WTC11 (cell line): ENCODE measurements at regions not wholly inside any gene's neighbourhood (a gene's known extent, or its start where the extent isn't known, plus 50 kb on each side); places are given as distances from the start of the nearest gene placed in this dataset.

Experiments
- ATAC-seq: fragments of 200-7000 bp; cut with Tn5 transposase; 2 replicates; pipeline ENCODE4 v1.10.0; 2021; ENCODE audit warnings: mild to moderate bottlenecking, moderate library complexity
- CTCF ChIA-PET: fragments of 300-600 bp; sonication (Branson Sonifier 250); formaldehyde crosslinking; loops from one replicate; lab custom pipeline; 2021; ENCODE audit warnings: antibody characterized with exemption; lab: Charles Lee
- POLR2A ChIA-PET: fragments of 350-600 bp; sonication (Branson Sonifier 250); formaldehyde crosslinking; loops from one replicate; lab custom pipeline; 2021; ENCODE audit warnings: antibody characterized with exemption; lab: Charles Lee
- DNase-seq: peaks from one replicate; pipeline ENCODE4 v3.0.0; 2021; ENCODE audit warnings: low spot score
- H3K27ac Mint-ChIP-seq: 2 replicates; pipeline ENCODE4 v1.8.0; 2021; ENCODE audit warnings: mixed read lengths
- H3K27me3 Mint-ChIP-seq: 2 replicates; pipeline ENCODE4 v1.8.0; 2021; ENCODE audit warnings: low read depth, mild to moderate bottlenecking, moderate library complexity, mixed read lengths
- H3K36me3 Mint-ChIP-seq: 2 replicates; pipeline ENCODE4 v1.8.0; 2021; ENCODE audit warnings: mixed read lengths
- H3K4me1 Mint-ChIP-seq: 2 replicates; pipeline ENCODE4 v1.8.0; 2022; ENCODE audit warnings: mixed read lengths
- H3K4me3 Mint-ChIP-seq: 2 replicates; pipeline ENCODE4 v1.8.0; 2021; ENCODE audit warnings: mild to moderate bottlenecking, moderate library complexity, mixed read lengths
- H3K9me3 Mint-ChIP-seq: 2 replicates; pipeline ENCODE4 v1.8.0; 2021; ENCODE audit warnings: mixed read lengths
- CDX4 ChIP-seq: fragments of 250-450 bp; sonication (Bioruptor Pico); IDR thresholded peaks from 2 replicates; pipeline ENCODE4 v1.9.0; 2021; ENCODE audit warnings: moderate library complexity, mild to moderate bottlenecking, inconsistent platforms, borderline replicate concordance
- CREB1 ChIP-seq: sonication (generic); formaldehyde crosslinking; IDR thresholded peaks from 2 replicates; pipeline ENCODE4 v1.8.0; 2023; ENCODE audit warnings: mild to moderate bottlenecking, missing genetic modification reagents
- CREM ChIP-seq: sonication (generic); formaldehyde crosslinking; IDR thresholded peaks from 2 replicates; pipeline ENCODE4 v1.8.1; 2022; ENCODE audit warnings: mild to moderate bottlenecking, missing genetic modification reagents, moderate library complexity
- CTCF ChIP-seq: fragments of 200-600 bp; IDR thresholded peaks from 2 replicates; pipeline ENCODE4 v1.8.0; 2022; ENCODE audit warnings: antibody characterized with exemption
- ELF4 ChIP-seq: sonication (generic); formaldehyde crosslinking; IDR thresholded peaks from 2 replicates; pipeline ENCODE4 v1.8.1; 2022; ENCODE audit warnings: low read depth, mild to moderate bottlenecking, moderate library complexity, missing genetic modification reagents
- EMX1 ChIP-seq: fragments of 250-450 bp; sonication (Bioruptor Pico); IDR thresholded peaks from 2 replicates; pipeline ENCODE4 v1.8.0; 2021; ENCODE audit warnings: mild to moderate bottlenecking
- ESRRA ChIP-seq: sonication (generic); formaldehyde crosslinking; IDR thresholded peaks from 2 replicates; pipeline ENCODE4 v1.8.1; 2022; ENCODE audit warnings: mild to moderate bottlenecking, missing genetic modification reagents, borderline replicate concordance
- GRHL2 ChIP-seq: fragments of 250-450 bp; sonication (Bioruptor Pico); IDR thresholded peaks from 2 replicates; pipeline ENCODE4 v1.8.0; 2022; ENCODE audit warnings: mild to moderate bottlenecking, moderate library complexity; ENCODE audit not compliant: insufficient replicate concordance, severe bottlenecking
- GTF2I ChIP-seq: fragments of 250-450 bp; sonication (Bioruptor Pico); conservative IDR thresholded peaks from 2 replicates; pipeline ENCODE4 v1.4.0; 2021; ENCODE audit warnings: mild to moderate bottlenecking
- JAZF1 ChIP-seq: fragments of 250-450 bp; sonication (Bioruptor Pico); IDR thresholded peaks from 2 replicates; pipeline ENCODE4 v1.9.0; 2021; ENCODE audit warnings: moderate library complexity, mild to moderate bottlenecking, inconsistent platforms
- MXD4 ChIP-seq: fragments of 250-450 bp; sonication (Bioruptor Pico); IDR thresholded peaks from 2 replicates; pipeline ENCODE4 v1.8.0; 2021; ENCODE audit warnings: mild to moderate bottlenecking, moderate library complexity, borderline replicate concordance
- NFATC4 ChIP-seq: fragments of 250-450 bp; sonication (Bioruptor Pico); IDR thresholded peaks from 2 replicates; pipeline ENCODE4 v1.9.0; 2021; ENCODE audit warnings: mild to moderate bottlenecking
- NR2C2 ChIP-seq: sonication (generic); formaldehyde crosslinking; IDR thresholded peaks from 2 replicates; pipeline ENCODE4 v1.8.0; 2022; ENCODE audit warnings: mild to moderate bottlenecking, missing genetic modification reagents
- PRDM15 ChIP-seq: sonication (generic); formaldehyde crosslinking; IDR thresholded peaks from 2 replicates; pipeline ENCODE4 v1.8.0; 2022; ENCODE audit warnings: missing genetic modification reagents
- TCF7 ChIP-seq: sonication (generic); formaldehyde crosslinking; IDR thresholded peaks from 2 replicates; pipeline ENCODE4 v1.8.0; 2022; ENCODE audit warnings: mild to moderate bottlenecking, low read depth, missing genetic modification reagents, moderate library complexity
- ZBTB43 ChIP-seq: sonication (generic); formaldehyde crosslinking; IDR thresholded peaks from 2 replicates; pipeline ENCODE4 v1.8.1; 2023; ENCODE audit warnings: mild to moderate bottlenecking, missing genetic modification reagents
- ZNF416 ChIP-seq: fragments of 250-450 bp; sonication (Bioruptor Pico); IDR thresholded peaks from 2 replicates; pipeline ENCODE4 v1.9.0; 2021; ENCODE audit warnings: mild to moderate bottlenecking, inconsistent platforms
- ZNF423 ChIP-seq: fragments of 250-450 bp; sonication (Bioruptor Pico); IDR thresholded peaks from 2 replicates; pipeline ENCODE4 v2.1.2; 2022; ENCODE audit warnings: mild to moderate bottlenecking, moderate library complexity
- TF ChIP-seq, protein P1 (sequence below): sonication (generic); formaldehyde crosslinking; IDR thresholded peaks from 2 replicates; pipeline ENCODE4 v1.8.1; 2022; ENCODE audit warnings: missing genetic modification reagents, borderline replicate concordance
- TF ChIP-seq, protein P2 (sequence below): sonication (generic); formaldehyde crosslinking; IDR thresholded peaks from 2 replicates; pipeline ENCODE4 v1.8.1; 2023; ENCODE audit warnings: mild to moderate bottlenecking, missing genetic modification reagents

GRCh38 chr22:26905076-26905475 lies 247.7 kb downstream of the MIAT start:
- no peak for ATAC-seq
- Mint-ChIP-seq H3K27me3 (peaks cover 30% of the 10 kb centered on the region), H3K27ac (no peak overlapping the region), H3K36me3 (no peaks in the 10 kb centered on the region), H3K9me3 (no peaks in the 10 kb centered on the region)
- ChIA-PET POLR2A (no interaction called here), CTCF (interaction anchor here (1.3 kb wide), 1 partner anchor 9 kb away, joined by 3 read pairs; no protein-coding TSS in a partner anchor)
- TF ChIP-seq, protein P1, sequence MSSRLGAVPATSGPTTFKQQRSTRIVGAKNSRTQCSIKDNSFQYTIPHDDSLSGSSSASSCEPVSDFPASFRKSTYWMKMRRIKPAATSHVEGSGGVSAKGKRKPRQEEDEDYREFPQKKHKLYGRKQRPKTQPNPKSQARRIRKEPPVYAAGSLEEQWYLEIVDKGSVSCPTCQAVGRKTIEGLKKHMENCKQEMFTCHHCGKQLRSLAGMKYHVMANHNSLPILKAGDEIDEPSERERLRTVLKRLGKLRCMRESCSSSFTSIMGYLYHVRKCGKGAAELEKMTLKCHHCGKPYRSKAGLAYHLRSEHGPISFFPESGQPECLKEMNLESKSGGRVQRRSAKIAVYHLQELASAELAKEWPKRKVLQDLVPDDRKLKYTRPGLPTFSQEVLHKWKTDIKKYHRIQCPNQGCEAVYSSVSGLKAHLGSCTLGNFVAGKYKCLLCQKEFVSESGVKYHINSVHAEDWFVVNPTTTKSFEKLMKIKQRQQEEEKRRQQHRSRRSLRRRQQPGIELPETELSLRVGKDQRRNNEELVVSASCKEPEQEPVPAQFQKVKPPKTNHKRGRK (CRISPR knock-in tag) = peak; percentile 86; the same call in 1 of the 2 replicates
- no peak for TF ChIP-seq ZNF416 (CRISPR knock-in tag)
- TF ChIP-seq, all 79 proteins: peak for 1
- no peak for DNase-seq
- Mint-ChIP-seq H3K4me1 (peaks cover 53% of the 10 kb centered on the region), H3K4me3 (peak overlapping the region; percentile 9; the same call in 1 of the 2 replicates)

GRCh38 chr22:26905640-26906039 lies 248.3 kb downstream of the MIAT start:
- TF ChIP-seq CREM (no peak), CTCF (no peak), GTF2I (CRISPR knock-in tag) (no peak), NR2C2 (CRISPR knock-in tag) (no peak), CREB1 (CRISPR knock-in tag) (no peak)
- no peak for DNase-seq
- ChIA-PET POLR2A (no interaction called here), CTCF (no interaction called here)
- Mint-ChIP-seq H3K4me1 (peaks cover 53% of the 10 kb centered on the region), H3K27ac (no peak overlapping the region), H3K36me3 (no peaks in the 10 kb centered on the region), H3K9me3 (no peaks in the 10 kb centered on the region), H3K4me3 (no peak overlapping the region), H3K27me3 (peaks cover 30% of the 10 kb centered on the region)
- ATAC-seq = no peak

- Mint-ChIP-seq H3K9me3 (no peaks in the 10 kb centered on the region), H3K4me3 (no peak overlapping the region), H3K4me1 (peaks cover 53% of the 10 kb centered on the region), H3K27me3 (peaks cover 28% of the 10 kb centered on the region), H3K36me3 (no peaks in the 10 kb centered on the region), H3K27ac (no peak overlapping the region)
- DNase-seq (no peak), ATAC-seq (no peak)
- POLR2A ChIA-PET = no interaction called here
- CTCF ChIA-PET = no interaction called here
- TF ChIP-seq ELF4 (CRISPR knock-in tag) (no peak), JAZF1 (CRISPR knock-in tag) (no peak), ESRRA (no peak), CDX4 (CRISPR knock-in tag) (no peak), NFATC4 (CRISPR knock-in tag) (no peak), GRHL2 (CRISPR knock-in tag) (no peak), MXD4 (CRISPR knock-in tag) (no peak), EMX1 (CRISPR knock-in tag) (no peak), ZBTB43 (CRISPR knock-in tag) (no peak), CREM (no peak), ZNF423 (CRISPR knock-in tag) (no peak), PRDM15 (CRISPR knock-in tag) (no peak), TCF7 (CRISPR knock-in tag) (no peak)
- TF ChIP-seq, protein P2, sequence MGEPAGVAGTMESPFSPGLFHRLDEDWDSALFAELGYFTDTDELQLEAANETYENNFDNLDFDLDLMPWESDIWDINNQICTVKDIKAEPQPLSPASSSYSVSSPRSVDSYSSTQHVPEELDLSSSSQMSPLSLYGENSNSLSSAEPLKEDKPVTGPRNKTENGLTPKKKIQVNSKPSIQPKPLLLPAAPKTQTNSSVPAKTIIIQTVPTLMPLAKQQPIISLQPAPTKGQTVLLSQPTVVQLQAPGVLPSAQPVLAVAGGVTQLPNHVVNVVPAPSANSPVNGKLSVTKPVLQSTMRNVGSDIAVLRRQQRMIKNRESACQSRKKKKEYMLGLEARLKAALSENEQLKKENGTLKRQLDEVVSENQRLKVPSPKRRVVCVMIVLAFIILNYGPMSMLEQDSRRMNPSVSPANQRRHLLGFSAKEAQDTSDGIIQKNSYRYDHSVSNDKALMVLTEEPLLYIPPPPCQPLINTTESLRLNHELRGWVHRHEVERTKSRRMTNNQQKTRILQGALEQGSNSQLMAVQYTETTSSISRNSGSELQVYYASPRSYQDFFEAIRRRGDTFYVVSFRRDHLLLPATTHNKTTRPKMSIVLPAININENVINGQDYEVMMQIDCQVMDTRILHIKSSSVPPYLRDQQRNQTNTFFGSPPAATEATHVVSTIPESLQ (CRISPR knock-in tag) = no peak
Observed at GRCh38 chr22:26906464-26906863, 249.1 kb downstream of the MIAT start.
